Activated CD8-positive, alpha-beta memory T cell treated with anti-CD3 and anti-CD28 coated beads, Interleukin-2, amount 50 U/mL, for 1 hour (primary cell): ENCODE measurements at regions not wholly inside any gene's neighbourhood (a gene's known extent, or its start where the extent isn't known, plus 50 kb on each side); places are given as distances from the start of the nearest gene placed in this dataset.

Experiments used
- DNase-seq: peaks from one replicate; pipeline ENCODE4 v3.0.0-alpha.2; 2020; ENCODE audit errors: extremely low read depth

DNA sequence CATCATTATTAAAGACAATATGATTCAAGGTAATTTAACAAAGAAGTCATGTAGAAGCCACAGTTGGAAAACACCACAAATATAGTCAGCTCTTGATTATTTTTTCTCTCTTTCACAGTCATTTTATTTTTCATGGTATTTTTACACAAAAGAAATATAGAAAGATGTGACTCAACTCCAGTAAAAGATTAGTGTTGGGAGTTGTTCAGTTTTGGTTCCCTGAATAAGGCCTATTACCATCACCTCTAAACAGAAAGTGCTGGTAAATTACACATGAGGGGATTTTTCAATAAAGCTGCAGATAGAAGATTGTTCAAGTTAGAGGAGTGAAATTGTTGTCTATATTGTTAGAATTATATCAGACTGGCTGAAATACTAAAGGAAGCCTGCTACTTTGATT is 107.0 kb downstream of the DDIT4L start:
- DNase-seq = no peak

DNA sequence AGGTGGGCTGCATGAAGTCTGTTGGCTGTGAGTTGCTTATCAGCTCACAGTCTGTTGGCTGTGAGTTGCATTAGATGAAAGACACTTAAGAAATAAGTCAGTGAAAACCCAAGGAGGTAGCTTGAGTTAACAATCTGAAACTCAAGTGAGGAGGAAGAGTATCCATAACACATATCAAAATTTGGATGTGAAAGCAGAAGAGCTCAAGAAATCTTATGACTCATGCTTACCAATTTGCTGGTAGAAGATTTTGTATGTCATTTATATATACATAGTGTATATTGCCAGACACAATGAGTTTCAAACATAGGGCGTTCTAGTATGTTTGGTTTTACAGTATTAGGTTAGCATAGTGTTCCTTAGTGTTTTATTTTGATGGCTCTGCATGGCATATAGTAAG is 107.4 kb downstream of the DDIT4L start:
- no peak for DNase-seq

DNA sequence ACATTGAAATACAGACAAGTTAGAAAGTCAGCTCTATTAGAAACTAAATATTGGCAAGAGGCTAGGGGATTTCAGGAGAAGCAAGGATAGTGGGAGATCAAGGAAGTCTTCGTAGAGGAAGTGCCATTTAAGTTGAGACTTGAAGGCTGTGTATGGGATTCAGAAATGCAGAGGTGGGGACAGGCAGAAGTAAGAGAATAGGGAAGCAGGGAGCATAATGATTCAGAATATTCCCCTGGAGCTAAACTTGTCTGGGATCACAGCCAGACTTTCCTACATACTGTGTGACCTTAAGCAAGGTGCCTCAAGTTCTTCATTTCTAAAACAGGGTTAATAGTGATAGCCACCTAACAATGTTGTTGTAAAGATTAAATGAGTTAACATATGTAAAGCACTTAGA is 108.8 kb downstream of the DDIT4L start:
- no peak for DNase-seq

DNA sequence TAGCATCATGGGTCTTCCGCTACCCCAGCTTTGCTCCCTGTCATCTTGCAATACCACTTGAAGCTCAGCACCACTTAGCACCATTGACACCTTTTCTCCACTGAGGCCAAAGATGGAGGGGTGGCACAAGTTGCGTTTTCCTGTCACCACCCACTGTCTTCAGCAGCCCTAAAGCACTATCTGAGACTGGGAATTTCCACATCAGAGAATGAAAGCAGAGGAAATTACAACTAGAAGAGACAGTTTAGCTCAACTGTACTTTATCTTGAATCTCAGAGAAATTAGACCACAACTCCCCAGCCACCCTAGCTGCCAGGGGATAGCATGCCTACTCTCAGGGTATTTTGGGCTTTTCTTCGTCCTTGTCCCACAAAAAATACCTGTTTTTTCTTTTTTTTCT is 111.0 kb downstream of the DDIT4L start:
- no peak for DNase-seq

DNA sequence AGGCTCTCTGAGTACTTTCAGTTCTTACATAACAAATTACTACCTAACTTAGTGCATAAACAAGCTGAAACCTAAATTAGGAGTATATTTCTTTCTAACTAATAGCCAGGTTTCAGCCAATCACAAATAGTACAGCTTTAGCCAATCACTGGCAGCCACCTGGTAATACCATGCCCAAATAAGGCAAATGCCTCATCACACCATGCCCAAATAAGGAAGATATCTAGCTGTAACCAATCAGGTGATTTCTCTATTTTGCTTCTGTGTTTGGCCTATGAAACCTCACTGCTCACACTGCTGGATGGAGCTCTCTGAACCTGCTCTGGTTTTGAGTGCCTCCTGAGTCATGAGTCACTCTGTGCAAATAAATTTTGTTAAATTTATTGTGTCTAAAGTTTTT is 113.5 kb downstream of the DDIT4L start:
- DNase-seq = no peak

DNA sequence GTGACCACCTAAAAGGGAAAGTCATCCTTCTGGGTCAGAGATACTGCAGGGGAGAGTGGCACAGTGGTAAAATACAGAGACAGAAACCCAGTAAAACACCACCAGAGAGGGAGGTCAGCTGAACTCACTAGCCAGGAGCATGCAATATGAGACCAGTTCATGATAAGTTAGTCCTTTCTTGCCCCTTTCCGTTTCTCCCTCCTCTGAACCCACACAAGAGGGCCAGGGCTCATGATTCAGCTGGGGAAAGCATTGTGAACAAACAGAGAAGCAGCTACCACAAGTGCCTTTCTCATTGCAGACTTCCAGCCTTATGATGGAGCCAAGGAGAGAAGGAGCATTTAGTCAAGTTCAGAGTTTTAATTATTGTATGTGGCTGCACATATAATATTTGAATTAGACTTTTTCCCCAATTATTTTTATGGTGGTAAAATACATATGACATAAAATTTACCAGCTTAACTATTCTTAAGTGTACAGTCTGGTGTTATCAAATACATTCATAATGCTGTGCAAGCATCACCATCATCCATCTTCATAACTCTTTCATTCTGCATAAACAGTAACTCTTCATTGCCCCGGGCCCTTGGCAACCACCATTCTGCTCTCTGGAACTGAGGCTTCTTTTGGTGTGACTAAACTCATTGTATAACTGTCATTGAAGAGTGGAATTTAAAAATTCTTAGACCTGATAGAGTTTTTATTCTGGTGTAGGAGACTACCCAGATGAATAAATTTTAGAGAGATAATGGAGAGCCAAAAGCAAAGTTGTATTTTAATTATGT is 114.6 kb downstream of the DDIT4L start:
- DNase-seq = no peak

DNA sequence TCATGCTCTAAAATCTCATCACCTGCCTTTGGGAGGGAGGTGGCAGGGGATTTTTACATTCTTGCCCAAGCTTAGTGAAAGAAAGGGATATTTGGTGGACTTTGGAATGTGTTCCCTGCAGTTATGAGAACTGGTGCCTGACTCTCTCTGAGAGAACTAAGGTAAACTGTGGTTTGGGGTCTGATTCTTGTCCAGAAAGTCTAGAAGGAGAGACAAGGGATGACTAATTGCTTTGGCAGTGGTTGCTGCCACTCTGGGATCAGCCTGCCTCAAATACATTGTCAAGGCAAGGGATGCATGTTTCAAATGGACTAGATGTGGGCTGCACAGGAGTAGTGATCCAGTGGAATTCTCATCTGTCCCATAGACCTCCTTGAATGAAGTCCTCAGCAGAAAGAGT is 115.2 kb downstream of the DDIT4L start:
- no peak for DNase-seq

DNA sequence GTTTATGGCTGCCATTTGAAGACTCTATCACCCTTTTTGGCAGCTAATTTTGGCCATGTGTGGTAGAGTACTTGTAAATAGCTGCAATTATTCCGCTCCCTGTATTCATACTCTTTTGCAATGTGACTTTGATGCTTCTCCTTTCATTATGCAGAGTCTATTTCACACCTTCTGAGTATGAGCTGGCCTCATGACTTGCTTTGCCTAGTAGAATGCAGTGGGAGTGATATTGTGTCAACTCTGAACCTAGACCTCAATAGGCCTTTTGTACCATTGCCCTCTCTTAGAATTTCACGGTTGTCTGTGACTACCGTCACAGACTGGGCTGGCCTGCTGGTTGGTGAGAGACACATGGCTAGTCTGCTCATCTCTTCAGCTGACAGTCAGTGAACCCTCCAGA is 118.8 kb downstream of the DDIT4L start:
- no peak for DNase-seq

DNA sequence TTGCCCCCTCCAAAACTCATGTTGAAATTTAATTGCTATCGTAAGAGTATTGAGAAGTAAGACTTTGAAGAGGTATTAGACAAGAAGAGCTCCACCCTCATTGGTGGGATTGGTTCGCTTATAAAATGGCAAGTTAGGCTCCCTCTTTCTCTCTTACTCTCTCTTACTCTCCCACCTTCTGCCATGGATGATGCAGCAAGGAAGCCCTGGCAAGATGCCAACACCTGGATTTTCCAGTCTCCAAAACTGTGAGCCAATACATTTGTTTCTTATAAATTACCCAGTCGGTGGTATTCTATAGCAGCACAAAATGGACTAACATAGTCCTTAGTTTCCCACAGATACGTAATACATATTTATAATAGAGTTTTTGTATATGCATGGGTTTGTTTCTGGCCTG is 119.4 kb downstream of the DDIT4L start:
- DNase-seq = no peak

DNA sequence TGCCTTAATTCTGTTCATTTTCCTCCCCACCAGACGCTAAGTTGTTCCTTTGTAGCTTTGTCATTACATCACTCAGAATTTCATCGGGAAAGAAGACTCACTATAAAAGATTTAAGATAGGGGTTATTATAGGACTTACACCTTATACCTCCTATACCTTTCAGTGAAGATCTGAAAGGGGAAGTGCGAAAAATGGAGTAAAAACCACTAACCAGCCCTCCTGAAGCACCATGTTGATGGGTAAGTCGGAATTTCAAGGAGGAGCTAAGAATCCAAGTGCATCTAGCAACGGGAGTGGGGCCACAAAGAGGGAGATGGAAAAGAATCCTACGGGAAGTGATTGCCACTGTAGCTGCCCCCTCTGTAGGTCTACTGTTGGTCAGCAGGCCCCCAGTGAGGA is 119.1 kb upstream of the H2AZ1 start:
- no peak for DNase-seq

DNA sequence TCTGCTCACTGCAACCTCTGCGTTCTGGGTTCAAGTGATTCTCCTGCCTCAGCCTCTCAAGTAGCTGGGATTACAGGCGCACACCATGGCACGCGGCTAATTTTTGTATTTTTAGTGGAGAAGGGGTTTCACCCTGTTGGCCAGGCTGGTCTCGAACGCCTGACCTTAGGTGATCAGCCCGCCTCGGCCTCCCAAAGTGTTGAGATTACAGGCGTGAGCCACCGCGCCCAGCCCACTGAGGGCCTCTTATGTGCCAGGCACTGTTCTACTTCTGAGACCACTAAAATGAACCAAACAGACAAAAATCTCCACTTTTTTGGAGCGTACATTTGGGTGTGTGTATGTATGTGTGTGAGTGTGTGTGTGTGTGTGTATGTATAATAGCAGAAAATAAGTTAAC is 117.2 kb upstream of the H2AZ1 start:
- DNase-seq = no peak

DNA sequence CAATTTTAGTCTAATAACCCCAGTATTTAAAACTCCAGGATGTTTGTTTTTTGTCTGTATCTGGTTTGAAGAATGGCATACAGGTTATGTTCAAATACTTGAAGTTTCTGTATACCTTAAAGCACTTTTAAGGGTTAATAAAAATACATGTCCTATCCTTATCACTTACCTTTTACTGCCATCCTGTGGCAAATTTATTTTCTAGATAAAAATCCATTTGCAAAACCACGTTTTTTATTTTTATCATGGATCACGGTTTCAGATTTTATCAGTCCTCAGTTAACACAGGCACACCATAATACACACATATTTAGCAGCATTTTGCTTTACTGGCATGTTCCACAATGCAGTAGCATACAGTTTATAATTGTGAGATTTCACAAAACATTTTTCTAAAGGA is 113.3 kb upstream of the H2AZ1 start:
- DNase-seq = no peak

DNA sequence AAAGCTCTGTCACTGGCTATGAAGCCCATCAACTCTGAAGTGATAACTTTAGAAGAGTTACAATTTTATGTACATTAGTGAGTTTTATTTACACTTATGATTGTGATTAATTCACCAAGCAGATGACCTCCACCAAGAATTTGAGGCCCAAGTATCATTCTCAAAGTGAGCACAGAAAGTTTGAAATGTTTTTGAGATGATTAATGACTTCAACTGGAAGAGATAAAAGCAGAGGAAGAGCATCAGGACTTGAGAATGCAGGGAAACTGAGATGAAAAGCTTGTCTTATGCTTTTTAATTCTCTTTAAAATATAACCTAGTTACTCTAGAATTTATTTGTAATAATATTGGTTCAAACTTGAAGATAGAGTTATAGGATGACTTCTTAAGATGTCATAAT is 112.8 kb upstream of the H2AZ1 start:
- DNase-seq = no peak

DNA sequence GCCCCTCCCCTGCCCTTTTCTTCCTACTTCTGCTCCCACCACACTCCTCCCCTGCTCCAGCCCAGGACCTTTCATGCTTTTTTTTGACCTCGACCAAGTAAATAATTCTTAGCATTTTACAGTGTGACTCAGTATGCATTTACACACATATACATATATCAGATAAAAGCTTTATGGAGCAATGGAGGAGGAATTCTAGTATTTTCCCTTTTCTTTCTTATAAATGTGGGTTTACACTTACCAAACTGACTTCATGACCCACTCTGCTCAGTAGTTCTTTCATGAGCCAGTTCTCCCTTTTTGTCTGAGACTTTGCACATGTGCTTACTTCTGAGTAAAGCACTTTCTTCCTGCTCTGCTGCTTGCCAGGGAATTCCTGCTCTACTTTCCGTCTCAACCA is 111.8 kb upstream of the H2AZ1 start:
- no peak for DNase-seq

DNA sequence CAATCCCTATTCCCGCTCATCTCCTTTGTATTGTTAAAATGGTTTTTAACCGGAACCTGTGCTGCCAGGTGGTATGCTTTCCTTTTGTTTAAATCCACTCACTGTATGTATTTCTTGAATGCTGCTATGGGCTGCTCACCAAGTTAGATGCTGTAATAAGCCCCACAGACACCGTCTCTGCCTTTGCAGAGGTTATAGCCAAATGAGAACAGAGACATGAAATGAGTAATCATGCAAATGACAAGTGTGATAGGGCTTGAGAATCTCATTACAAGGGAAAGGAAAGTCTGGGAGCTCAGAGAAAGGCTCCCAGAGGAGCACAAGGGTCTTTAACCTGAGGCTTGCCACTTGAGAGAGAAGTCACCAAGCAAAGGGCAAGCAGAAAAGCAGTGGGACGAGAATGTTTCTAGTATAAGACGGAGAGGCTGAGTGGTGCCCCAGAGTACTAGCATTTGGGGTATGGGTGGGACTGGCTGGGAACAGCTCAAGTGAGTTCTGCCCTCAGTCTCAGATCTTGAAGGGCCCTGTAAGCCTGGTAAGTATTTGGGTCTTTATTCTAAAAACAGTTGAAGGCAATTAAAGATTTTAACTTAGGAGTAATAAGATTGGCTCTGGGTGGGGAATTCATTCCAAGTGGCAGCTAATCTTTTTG is 110.8 kb upstream of the H2AZ1 start:
- DNase-seq = no peak

DNA sequence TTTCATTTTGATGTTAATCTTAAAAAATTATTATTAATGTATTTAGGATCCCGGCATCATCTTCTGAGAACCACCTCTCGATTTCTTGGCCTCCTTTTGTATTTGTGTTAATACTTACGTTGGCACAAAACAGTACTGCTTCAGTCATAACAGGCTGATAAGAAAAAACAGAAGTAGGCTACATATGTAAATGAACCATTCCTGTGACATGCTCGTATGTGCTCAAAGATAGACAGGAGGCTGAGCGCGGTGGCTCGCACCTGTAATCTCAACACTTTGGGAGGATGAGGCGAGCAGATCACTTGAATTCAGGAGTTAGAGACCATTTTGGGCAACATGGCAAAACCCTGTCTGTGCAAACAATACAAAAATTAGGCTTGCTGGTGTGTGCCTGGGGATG is 109.4 kb upstream of the H2AZ1 start:
- no peak for DNase-seq

DNA sequence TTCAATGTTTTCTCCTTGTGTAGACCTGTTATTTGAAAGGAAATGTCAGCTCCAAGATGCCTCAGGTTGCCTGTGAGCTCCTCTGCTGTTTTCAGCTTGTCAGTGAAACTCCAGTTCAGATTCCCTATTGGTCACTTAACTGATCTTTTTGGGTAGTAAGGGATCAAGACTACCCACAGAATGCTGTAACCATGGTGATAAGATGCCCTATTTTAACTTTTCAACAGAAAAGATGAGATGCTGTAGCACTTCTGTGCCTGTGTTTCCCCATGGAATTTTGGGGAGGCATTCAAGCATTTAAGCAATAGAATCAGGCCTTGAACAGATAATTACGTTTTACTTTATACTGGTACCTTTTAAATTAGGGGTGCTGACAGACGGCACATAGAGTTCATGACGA is 106.6 kb upstream of the H2AZ1 start:
- no peak for DNase-seq

DNA sequence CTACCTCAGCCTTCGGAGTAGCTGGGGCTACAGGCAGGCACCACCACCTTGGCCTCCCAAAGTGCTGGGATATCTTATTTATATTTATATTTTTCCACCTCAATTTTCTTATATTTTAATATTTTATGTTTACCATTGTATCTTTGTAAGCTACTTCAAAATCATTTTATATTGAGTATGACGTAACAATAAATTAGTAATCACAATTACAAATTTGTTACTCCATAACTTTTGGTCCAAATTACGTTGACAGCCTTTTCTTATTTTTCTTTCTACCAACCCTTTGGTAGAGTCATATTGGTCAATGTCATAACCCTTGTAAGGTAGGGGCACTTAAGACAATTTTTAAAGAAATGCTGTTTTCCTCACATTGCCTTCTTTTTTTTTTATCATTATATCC is 104.0 kb upstream of the H2AZ1 start:
- DNase-seq = no peak

DNA sequence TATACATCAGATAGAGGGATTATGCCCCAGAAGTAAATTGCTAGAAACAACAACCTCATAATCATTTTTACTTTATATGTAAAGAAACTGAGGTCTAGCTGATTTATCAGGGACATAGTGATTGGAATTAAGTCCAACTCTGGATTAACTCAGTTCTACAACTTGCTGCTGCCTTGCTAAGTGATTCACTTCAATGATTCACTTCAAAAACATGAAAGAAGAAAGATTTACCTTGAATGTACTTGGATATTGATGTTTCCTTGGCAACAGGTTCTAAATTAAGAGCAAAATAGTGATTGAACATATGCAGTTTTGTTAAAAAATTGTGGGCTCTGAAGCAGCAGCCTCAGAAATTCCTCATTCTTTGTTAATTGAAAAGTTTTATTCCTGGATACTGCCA is 99.8 kb upstream of the H2AZ1 start:
- no peak for DNase-seq

DNA sequence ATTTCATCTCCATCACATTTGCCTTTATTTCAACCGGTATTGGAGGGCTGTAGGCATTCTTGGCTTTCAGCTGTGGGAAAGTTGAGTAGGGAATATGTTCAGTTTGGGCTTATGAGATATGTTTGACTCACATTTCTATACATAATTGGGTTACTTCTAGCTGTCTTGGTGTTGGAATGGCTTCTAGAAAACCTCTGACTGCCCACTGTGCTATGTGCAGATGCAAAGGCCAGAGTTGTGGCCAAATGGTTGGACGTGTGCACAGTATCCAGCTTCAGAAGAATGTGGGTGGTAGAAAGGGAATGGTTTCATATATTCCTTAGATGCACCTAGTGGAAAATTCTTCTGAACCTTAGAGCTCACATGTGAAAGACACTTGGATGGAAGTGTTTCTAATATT is 92.6 kb upstream of the H2AZ1 start:
- DNase-seq = no peak

DNA sequence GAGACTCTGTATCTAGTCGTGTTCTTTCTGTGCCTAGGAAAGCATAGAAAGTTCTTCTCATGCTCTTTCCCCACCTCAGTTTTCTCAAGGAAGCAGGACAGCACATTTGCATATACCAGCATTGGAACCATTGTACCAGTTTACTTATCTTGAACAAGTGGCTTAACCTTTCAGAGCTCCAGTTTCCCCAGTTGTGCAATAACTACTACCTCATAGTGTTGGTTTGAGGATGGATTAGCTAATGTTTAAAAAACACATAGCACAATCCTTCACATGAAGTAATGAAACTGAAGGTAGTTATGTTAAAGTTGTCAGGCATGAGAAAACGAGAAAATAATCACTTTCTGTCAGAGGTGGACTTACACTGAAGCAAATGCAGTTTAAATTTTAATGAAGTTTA is 92.2 kb upstream of the H2AZ1 start:
- DNase-seq = no peak

DNA sequence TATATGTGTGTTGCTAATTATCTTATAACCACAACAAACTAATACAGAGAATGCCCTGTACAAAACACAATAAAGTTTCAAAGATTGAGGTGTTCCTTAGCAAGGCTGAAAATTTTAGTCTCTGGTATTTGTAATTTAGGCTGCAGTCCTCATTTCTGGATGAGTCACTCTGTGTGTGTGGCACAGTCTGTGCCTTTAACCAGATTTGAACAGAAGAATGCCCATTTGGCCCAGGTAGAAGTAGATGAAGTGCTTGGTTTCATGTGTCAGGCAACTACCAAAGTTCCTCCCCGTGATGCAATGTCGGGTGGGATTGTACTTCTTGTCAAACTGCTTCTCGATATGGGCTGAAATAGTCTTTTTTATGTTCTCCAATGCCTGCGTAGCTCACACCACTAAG is 91.6 kb upstream of the H2AZ1 start:
- no peak for DNase-seq

DNA sequence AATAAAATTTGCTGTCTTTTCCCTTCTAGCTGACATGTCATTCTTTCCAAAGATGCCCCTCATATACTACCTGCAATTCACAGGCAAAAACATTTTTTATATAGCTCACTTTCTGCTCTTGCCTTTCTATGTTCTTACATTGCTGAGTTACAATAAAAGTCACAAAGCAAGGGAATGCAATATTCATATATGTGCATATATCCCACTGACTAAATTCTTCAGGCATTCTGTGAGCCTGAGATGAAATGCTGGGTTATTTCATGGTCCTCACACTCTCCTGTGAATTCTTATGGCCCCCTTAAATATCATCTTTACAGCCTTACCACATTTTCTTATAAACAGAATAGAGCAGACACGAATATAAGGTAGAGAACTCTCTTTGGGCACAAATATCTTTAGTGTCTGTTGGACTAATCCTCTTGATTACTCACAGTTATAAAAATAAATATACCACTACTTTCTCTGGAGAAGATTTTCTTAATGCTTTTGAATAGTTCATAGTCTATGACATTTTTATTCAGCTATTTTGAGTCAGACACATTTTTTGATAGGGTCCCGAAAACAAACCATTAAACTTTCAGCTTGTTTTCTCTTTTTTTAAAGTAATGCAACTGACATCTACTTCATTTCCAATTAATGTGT is 84.1 kb upstream of the H2AZ1 start:
- DNase-seq = no peak
